T-helper 2 cell treated with Interferon-gamma antibody and Interleukin-4, amounts not matched to agents 100 ng/mL and 5 ng/mL, for 36 hours (primary cell): ENCODE measurements at regions not wholly inside any gene's neighbourhood (a gene's known extent, or its start where the extent isn't known, plus 50 kb on each side); places are given as distances from the start of the nearest gene placed in this dataset.

ENCODE experiments used
- intact Hi-C: fragments of 100-400 bp; cut with micrococcal nuclease; formaldehyde crosslinking; loops from one replicate; pipeline ENCODE4 v1.15.1; 2023

GRCh38 chr10:10363217-10363616, 654.5 kb upstream of the CELF2 start:
- intact Hi-C loops = no loop called here

GRCh38 chr10:10364902-10365301, 652.8 kb upstream of the CELF2 start:
- intact Hi-C loops = no loop called here

GRCh38 chr10:10365676-10366075, 652.0 kb upstream of the CELF2 start:
- intact Hi-C loops = no loop called here

- intact Hi-C loops = no loop called here
These were observed 650.8 kb upstream of the CELF2 start for GRCh38 chr10:10366836-10367235.

- intact Hi-C loops = no loop called here
These were observed 650.4 kb upstream of the CELF2 start for GRCh38 chr10:10367264-10367663.

GRCh38 chr10:10368951-10369576, 648.6 kb upstream of the CELF2 start:
- intact Hi-C loops = no loop called here

- intact Hi-C loops = no loop called here
These were observed 631.8 kb upstream of the CELF2 start for GRCh38 chr10:10385831-10386230.

- intact Hi-C loops = no loop called here
These were observed 628.5 kb upstream of the CELF2 start for GRCh38 chr10:10389182-10389581.

GRCh38 chr10:10392511-10392910, 625.2 kb upstream of the CELF2 start:
- intact Hi-C loops = no loop called here

- intact Hi-C loops = no loop called here
These were observed 622.6 kb upstream of the CELF2 start for GRCh38 chr10:10394933-10395658.

- intact Hi-C loops = no loop called here
These were observed 621.1 kb upstream of the CELF2 start for GRCh38 chr10:10396601-10397000.

GRCh38 chr10:10397906-10398305, 619.8 kb upstream of the CELF2 start:
- intact Hi-C loops = no loop called here

GRCh38 chr10:10403762-10404161, 613.9 kb upstream of the CELF2 start:
- intact Hi-C loops = no loop called here

- intact Hi-C loops = no loop called here
These were observed 600.0 kb upstream of the CELF2 start for GRCh38 chr10:10417671-10418070.

GRCh38 chr10:10418387-10418786, 599.3 kb upstream of the CELF2 start:
- intact Hi-C loops = no loop called here

GRCh38 chr10:10421071-10421470, 596.6 kb upstream of the CELF2 start:
- intact Hi-C loops = no loop called here

GRCh38 chr10:10431422-10432066, 586.1 kb upstream of the CELF2 start:
- intact Hi-C loops = no loop called here

- intact Hi-C loops = no loop called here
These were observed 585.2 kb upstream of the CELF2 start for GRCh38 chr10:10432296-10433035.

GRCh38 chr10:10434312-10434711, 583.4 kb upstream of the CELF2 start:
- intact Hi-C loops = no loop called here

GRCh38 chr10:10437886-10438285, 579.8 kb upstream of the CELF2 start:
- intact Hi-C loops = no loop called here

GRCh38 chr10:10438335-10439100, 579.2 kb upstream of the CELF2 start:
- intact Hi-C loops = no loop called here
